GM18867 (cell line): ENCODE measurements at regions not wholly inside any gene's neighbourhood (a gene's known extent, or its start where the extent isn't known, plus 50 kb on each side); places are given as distances from the start of the nearest gene placed in this dataset.

Experiments used
- ATAC-seq: cut with Tn5 transposase; IDR thresholded peaks from one replicate; pipeline ENCODE4 v1.9.1; 2021; ENCODE audit warnings: mild to moderate bottlenecking, moderate library complexity; ENCODE audit not compliant: unreplicated experiment

DNA sequence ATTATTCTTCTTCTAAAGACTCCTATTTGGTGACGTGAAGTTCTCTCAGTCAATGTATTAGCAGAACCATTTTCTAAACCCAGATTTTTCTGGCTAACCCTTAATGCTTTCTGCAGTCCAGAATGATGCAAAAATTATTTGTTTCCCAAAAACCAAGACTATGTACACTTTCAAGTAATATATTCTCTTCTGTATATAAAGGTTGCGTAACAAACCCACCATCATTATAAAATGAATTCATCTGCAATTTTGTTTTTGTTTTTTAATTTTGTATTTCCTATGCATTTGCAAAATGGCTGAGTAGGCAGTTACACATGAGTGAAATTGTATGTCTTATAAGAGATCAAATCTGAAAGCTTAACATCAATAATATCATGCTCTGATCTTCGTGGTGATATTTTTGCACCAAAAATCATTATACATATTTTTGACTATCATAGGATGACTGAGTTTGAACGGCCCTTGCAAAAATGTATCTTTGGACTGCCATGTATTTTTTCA lies 593.6 kb downstream of the ZIC1 start:
- no peak for ATAC-seq

DNA sequence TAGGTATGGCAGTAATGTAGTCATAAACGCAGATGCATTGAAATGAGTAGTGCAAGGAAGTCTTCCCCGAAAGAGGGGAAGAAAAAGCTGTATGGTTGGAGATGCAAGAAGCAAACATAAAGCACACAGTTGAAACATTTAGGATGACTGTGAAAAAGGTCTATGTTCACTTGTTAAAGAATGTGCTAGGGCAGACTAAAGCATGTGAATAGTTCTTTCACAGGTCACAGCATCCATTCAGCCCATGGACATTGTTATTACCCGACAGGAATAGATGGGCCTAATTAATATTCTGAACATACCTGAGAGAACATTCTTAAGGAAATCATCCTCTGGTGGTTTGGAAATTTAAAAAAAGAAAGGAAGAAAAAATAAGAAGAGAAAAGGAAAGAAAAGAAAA lies 595.2 kb downstream of the ZIC1 start:
- no peak for ATAC-seq

DNA sequence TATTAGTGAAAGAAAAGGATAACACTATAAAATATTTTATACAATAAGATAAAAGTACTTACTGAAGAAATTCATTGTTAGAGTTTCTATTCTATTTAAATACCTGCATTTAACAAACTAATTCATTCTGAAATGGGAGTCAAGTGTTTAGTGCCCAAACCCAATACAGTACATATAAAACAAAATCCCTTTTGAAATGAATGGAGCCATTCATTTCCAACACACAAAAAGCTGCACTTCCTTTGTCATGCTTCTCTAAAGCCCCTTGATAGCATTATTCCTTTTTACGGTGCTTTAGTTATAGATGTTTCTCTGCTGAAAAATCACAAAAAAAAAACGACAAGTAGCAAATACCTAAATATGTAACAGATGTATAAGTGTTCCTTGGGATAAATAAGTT lies 596.3 kb downstream of the ZIC1 start:
- no peak for ATAC-seq

DNA sequence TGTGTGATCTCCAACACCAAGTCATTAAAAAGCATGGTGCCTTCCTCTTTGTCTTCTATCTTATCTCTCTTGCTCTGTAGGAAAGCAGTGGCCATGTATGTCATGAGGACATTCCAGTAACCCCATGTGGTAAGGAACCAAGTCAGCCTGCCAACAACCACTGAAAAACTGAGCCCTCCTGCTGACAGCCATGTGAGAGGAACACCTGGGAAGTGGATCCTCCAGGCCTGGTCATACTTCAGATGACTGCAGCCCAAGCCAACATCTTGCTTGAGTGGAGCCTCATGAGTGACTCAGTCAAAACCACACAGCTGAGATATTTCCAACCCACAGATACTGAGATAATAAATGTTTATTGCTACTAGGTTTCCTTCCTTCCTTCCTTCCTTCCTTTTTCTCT lies 597.3 kb downstream of the ZIC1 start:
- ATAC-seq, result no peak

DNA sequence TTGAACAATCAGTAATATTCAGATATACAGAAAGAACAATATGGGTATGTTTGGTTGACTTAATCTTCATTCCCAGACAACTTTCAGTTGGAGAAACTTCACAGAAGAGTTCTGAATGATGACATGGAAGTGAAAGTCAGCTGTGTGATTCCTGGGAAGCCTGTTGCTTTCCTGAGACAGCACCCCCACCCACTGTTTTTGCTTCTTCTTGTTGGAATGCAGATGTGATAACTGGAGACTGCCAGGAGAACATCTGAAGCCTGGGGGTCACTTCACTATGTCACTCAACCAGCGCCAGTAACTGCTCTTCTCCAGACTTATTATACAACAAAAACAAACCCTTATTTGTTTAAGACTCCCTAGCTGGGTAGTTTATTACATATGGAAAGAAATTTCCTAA lies 599.4 kb downstream of the ZIC1 start:
- ATAC-seq, result no peak

DNA sequence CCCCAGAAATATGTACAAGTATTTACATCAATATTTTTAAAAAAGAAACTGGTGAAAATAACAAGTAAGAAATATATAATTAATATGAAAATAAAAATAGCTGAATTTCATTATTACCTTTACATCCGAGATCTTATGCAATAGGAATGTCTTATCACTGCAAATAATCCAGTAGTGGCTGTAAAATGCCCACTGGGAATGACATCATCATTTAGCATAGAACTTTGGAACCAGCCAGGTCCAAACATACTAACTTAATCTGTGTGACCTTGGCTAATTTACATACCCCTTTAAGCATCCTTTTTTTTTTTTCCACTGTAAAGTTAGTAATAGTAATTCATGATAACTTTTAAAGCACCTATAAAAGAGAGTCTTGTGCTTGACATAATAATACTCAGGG lies 611.7 kb downstream of the ZIC1 start:
- ATAC-seq, result no peak

DNA sequence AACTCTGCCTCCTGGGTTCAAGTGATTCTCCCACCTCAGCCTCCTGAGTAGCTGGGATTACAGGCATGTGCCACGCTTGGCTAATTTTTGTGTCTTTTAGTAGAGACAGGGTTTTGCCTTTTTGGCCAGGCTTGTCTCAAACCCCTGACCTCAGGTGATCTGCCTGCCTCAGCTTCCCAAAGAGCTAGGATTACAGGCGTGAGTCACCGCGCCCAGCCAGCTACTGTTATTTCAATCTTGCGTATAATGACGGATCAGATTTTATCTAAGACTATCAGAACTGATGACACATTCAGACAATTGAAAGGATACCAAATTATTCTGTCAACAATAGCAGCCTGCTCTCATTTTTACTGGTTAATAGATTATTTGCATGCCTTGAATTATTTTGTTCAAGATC lies 612.2 kb downstream of the ZIC1 start:
- ATAC-seq, result no peak

DNA sequence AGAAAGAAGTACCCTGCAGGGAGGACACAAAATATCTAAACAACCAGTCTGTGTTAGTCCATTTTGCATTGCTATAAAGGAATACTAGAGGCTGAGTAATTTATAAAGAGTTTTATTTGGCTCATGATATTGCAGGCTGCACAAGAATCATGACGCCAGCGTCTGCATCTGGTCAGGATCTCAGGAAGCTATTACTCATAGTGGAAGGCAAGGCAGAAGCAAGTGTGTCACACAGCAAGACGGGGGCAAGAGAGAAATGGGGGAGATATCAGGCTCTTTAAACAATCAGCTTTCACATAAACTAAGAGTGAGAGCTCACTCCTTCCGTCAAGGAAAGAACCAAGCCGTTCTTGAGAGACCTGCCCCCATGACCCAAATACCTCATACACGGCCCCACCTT lies 614.8 kb downstream of the ZIC1 start:
- ATAC-seq, result no peak

DNA sequence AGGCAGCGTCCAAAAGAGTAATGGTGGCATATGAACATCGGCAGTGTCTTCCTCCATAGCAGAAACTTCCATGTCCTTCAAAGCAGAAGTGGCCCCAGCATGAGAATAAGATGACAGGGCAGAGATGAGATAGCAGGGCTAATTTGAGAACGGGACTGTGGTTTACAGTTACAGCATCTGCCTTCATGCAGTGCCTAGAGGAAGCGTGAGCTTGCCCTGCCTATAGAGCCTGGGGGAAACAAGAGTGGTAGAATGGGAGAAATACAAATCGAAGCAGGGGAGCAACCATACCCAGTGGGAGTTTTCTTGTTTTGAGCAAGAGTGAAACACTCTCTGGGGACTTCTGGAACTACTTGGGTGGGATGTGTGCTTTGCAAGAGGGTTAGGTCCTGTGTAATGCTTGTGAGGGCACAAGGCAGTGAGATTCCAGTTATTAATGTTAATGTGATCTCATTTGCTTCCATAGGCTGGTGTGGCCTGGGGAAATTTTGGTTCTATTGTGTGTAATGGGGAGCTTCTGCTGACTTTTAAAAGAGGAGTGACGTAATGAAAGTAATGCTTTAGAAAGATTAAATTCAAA lies 616.9 kb downstream of the ZIC1 start:
- peak; percentile 61 for ATAC-seq

DNA sequence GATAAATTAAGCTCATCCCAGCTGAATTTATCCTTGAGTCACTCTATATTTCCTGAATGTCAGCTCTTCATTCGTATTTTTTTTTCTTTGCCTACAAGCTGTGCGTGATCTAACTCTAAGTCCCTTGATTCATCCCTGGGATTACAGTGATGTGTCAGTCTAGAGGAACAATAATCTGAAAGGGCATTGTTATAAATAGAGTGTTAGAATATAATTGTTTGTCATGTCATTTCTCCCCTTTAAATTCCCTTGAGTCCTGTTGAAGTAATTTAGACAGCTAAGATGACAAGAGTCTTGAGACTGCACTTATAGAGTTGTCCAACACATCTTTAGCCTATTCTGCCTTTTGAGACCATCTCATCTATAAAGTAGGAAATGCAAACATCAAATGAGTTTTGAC lies 621.8 kb downstream of the ZIC1 start:
- ATAC-seq, result no peak

DNA sequence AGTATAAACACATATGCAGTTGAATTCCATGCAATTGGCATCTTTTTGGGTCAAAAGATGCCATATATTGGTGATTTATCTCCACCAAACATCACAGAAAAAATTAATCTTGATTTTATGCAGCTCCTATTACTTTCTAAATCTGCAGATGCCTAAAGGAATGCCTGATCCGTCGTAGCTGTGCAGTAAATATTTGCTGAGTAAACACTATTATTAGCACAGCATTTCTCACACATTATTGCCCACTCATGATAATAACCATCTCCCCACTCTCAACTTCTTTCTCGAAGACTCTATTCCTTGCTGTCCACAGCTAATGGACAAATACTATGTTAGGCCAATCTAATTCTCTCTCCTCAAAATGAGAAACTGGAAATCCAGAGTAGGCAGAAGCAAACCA lies 625.2 kb downstream of the ZIC1 start:
- no peak for ATAC-seq

DNA sequence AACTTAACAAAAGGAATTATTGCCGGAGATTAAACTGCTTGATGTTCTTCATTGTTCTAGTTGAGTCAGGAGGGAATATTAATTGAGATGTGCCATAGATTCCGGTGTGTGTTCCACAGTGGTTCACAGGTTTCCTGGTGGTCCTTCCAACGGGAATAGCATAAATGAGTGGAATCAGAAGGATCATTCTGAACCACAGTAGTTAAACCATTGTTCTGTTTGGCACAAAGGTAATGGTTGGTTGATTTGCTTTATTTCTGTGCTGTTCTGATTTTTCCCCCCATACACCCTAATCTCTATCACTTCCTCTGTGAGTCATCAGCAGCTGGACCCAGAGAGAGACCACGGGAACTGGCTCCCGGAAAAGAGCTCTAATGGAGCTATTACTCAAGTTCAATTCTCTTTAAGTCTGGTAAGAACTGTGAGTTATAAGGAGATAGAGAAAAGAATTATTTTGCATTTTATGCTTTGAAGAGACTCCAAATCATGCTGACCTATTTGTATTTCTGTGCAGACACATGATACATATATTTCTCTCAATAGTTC lies 627.2 kb downstream of the ZIC1 start:
- no peak for ATAC-seq

DNA sequence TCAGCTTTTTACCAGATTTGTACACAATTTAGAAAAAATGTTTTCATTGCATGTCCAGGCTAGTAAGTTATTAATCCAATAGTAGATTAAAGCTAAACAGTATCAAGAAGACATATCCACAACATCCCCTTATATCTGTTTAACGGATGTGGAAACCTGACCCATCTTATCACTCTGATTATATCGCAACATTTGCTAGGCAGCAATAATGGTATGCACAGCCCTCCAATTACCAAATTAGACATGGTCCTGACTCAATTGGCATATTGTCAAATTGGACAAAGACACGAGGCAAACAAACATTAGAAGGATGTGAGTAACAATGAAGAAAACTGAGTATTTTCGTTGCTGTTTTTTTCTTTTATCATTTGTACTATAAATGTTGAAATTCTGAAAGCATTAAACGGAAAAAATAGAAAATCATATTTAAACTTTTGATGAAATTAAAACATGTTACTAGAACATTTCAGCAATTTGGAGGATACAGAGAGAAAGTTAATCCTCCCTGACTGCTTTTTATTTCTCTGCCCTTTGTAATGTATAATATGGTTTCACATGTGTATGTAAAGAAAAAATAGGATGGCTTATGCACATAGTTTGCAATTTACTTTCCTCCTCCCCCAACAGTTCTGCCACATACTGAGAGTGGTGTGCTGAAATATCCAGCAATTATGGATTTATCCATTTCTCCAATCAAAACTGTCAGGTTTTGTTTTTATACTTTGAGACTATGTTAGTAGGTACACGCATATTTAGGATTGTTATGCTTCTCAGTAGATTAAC lies 633.7 kb downstream of the ZIC1 start:
- ATAC-seq, result no peak

DNA sequence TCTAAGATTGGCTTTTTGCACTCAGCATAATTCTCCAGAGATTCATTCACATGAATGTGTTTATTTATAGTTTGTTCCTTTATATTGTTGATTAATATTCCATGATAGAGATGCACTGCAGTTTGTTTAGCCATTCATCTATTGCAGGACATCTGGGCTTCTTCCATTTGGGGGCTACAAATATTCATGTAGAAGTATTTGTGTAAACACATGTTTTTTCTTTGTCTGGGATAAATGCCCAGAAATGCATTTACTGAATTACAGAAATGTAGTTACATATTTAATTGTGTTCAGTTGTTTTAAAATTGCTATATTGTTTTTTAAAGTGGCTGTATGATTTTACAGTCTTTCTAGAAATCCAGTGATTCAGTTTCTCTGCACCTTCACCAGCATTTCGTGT lies 635.0 kb downstream of the ZIC1 start:
- no peak for ATAC-seq

DNA sequence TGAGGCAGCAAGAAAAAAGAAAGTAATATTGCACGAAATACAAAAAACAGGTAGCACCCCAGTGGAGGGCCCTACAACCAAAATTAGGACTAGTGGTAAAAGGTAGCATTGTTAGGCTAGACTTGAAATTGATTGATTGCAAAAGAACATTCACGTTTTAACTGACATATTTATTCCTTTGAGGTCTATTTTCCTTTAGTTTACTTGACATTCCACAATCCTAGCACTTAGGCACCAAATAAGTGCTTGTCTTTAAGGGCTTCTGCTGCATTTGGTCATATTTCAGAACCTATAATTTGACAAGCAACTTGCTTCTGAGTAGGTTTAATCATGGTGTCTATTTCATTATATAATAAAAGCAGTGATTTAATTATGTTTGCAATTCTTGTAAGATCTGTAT lies 642.7 kb upstream of the AGTR1 start:
- no peak for ATAC-seq

DNA sequence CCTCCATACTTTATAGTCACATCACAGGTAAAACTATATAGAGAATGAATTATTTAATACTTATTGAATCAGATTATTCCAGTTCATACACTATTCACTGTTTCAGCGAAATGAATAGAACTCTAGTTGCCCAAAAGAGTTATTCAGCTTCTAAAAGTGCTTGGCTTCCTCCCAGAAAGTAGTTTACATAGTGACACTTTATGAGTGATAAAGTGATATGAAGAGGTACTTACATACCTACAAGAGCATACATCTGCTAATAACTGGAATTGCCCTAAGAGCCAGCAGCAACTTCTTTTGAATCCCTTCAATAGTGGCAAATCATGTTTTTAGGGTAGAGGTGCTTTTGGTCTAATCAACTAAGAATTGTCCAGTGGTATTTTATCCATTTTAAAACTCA lies 635.1 kb upstream of the AGTR1 start:
- ATAC-seq, result no peak

DNA sequence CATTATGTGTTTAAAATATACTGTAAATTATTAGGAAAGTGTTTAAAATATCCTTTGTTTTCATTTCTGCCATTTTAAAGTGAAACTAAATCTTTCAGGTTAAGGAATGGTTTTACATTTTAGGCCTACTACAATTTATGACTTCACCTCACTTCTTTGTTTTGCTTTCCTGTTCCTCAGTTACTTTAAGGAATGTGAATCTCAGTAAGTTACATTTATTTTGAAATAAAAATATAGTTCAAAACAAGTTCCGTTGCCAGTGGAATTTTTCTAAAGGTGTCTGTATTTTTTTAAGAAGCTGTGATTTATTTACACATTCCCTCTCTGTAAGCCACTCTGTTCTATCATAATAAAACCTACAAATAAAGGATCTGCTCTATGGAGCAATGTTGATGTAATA lies 630.9 kb upstream of the AGTR1 start:
- ATAC-seq, result no peak

DNA sequence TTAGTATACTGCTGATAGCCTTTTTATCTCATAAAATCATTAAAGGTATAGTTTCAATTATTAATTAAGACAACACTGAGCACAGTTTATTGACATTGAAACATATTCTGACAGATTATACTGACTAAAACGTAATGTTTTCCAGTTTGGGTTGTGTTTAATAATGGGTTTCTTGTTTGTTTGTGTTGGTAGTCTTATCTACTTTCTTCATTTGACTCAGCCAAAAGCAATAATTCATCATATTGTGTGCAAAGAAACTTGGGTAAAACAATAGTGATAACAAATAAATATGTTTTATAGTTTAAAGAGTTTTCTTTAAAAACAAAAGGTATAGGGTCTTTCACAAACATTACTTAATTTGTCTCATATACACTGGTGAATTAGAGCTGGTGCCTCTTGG lies 629.2 kb upstream of the AGTR1 start:
- ATAC-seq, result no peak

DNA sequence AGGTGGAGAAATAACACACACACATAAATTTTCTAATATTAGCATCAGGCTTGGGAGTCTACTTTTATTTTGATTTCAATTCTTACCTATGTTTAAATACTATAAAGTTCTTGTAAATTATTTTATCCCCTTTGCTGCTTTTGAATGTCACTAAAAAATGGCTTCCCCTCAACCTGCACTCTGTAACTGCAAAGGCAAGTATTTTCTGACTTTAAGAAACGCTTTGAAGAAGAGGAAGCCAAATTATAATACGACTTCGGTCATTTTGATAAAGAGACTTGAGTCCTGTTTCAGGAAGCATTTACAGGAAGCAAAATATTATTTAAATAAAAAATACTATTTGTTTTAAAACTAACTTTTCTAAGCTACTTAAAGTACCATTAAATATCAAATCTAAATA lies 627.7 kb upstream of the AGTR1 start:
- no peak for ATAC-seq

DNA sequence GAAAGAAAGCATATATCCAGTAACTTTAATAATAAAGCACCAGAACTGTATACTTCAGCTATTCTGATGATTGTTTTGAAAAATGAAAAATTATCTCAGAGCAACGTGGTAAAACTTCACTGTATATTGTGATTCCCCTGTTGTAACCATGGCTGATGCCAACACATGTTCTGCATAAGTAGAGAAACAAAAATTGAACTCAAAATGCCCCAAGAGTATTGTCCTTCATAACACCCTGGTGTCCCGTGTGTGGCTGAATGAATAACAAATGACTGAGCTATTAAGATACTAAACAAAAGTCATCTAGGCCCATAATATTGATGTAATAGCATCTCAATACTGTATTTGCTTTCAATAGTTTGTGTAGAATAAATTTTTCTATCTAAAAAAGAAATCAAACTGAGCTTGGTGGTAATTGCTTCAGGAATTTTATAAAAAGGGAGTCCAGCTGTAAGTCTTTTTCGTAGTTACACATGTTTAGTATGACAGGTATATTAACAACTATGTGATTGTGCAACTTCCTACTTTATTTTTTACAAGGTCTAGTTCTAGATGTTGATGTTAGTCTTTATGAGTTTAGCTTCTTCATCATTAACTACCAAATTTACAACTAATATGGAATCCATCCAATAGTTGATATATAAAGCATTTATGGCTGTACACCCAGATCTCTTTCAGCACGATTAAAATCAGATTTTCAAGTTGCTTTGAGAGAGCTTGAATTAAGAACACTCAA lies 623.8 kb upstream of the AGTR1 start:
- no peak for ATAC-seq

DNA sequence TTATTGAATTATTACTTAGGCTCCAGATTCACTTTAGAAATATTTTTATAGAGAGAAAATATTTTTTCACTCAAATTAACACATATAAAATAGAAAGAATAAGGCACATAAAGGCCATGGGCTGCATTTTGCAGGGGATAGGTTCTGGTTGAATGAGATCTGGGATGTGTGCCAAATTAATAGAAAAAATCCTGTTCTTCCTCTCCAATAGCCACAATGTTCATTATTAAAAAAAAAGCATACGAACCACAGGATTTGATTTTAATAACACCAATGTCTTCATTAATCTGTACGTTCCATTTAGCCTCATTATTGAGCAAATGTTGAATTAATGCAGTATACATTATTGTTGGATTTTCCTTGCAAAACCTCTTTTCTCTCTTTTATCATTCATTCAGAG lies 622.8 kb upstream of the AGTR1 start:
- ATAC-seq, result no peak
